ENCODE measurements at regions not wholly inside any gene's neighbourhood (a gene's known extent, or its start where the extent isn't known, plus 50 kb on each side); places are given as distances from the start of the nearest gene placed in this dataset.
A peak's percentile ranks its signal among the peaks of the same experiment; 100 is the strongest.
"Not testable (repeated sequence)": the region's sequence is repeated elsewhere in the genome, so short reads cannot be mapped to it uniquely, and the experiment has no call there.

DNA sequence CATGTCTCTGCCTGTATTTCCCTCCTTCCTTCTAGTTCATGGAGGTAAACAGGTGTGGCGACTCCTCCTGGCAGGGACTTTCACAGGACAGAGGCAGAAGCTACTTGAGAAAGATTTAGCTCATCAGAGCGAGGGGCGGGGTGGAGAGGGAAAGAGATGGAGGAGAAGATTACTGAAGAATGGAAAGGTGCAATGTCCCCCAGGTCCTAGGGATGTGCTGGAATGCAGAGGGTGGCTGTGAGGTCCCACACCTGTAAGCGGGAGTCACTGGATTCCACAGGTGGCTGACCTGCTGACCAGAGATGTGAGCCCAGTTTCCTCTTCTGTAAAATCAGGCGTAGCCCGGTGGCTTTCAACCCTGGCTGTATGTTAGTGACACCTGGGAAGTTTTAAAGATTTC lies 199.2 kb upstream of the SULF2 start:
- Mint-ChIP-seq H3K27ac (peak overlapping the region in 2 of 7 donors; percentile 3 to 4), H3K27me3 (ENCODE audit: low read depth in 3 of 3) (peaks cover 8 to 20% (median 12%) of the 10 kb centered on the region in 3 donors), H3K36me3 (no peaks in the 10 kb centered on the region), H3K9me3 (peaks cover 0 to 7% (median 4%) of the 10 kb centered on the region in 7 donors), H3K4me1 (peaks cover 1% of the 10 kb centered on the region), H3K4me3 (no peak overlapping the region)
- no peak for TF ChIP-seq CTCF (IDR thresholded peaks at IDR 0.05)
- H4K20me1 ChIP-seq (ENCODE audit: insufficient read depth, low read length), result no peaks in the 10 kb centered on the region
- WGBS (ENCODE audit: insufficient coverage), result 90% methylated on average over 5 of the region's 6 CpGs
- H3K9me3 ChIP-seq (replicated peaks in 1 of 2; ENCODE audit: control insufficient read depth in 1 of 2, insufficient read depth in 1 of 2, low read length in 2 of 2), result no peaks in the 10 kb centered on the region
- peaks cover 0 to 2% of the 10 kb centered on the region in 2 donors for H3K27me3 ChIP-seq (ENCODE audit: control insufficient read depth in 2 of 2, insufficient read depth in 2 of 2, low read length in 2 of 2)
- no peak for DNase-seq
- H3K4me2 ChIP-seq (replicated peaks; ENCODE audit: extremely low read depth, low read length, poor library complexity, severe bottlenecking), result no peak overlapping the region
- no peak overlapping the region for H2AFZ ChIP-seq (ENCODE audit: insufficient read depth, low read depth, low read length, poor library complexity, severe bottlenecking)
- no peaks in the 10 kb centered on the region for H3K4me1 ChIP-seq (ENCODE audit: control insufficient read depth in 1 of 2, insufficient read depth in 2 of 2, low read length in 2 of 2)
- no peak overlapping the region for H3K9ac ChIP-seq (ENCODE audit: insufficient read depth, low read length, poor library complexity, severe bottlenecking)
- no peak overlapping the region for H3K4me3 ChIP-seq (replicated peaks in 1 of 3; ENCODE audit: low read depth in 2 of 3, low read length in 3 of 3)
- H3K36me3 ChIP-seq (replicated peaks in 1 of 2; ENCODE audit: control insufficient read depth in 1 of 2, insufficient read depth in 2 of 2, low read length in 2 of 2), result no peaks in the 10 kb centered on the region
- intact Hi-C loops (cut with micrococcal nuclease), result no loop called here
- H3K79me2 ChIP-seq (ENCODE audit: insufficient read depth, low read length), result no peaks in the 10 kb centered on the region
- H3K27ac ChIP-seq (ENCODE audit: low read depth in 1 of 2, low read length in 2 of 2), result no peak overlapping the region

GRCh38 chr20:47983642-47984041 lies 198.4 kb upstream of the SULF2 start:
- peaks cover 13 to 26% (median 19%) of the 10 kb centered on the region in 3 donors for H3K27me3 Mint-ChIP-seq (ENCODE audit: low read depth in 3 of 3)
- H2AFZ ChIP-seq (ENCODE audit: insufficient read depth, low read depth, low read length, poor library complexity, severe bottlenecking); H3K27me3 ChIP-seq (ENCODE audit: control insufficient read depth in 2 of 2, insufficient read depth in 2 of 2, low read length in 2 of 2); H3K4me2 ChIP-seq (replicated peaks; ENCODE audit: extremely low read depth, low read length, poor library complexity, severe bottlenecking); intact Hi-C loops (cut with micrococcal nuclease); H3K27ac Mint-ChIP-seq; H3K9ac ChIP-seq (ENCODE audit: insufficient read depth, low read length, poor library complexity, severe bottlenecking); H3K36me3 Mint-ChIP-seq; H3K4me3 ChIP-seq (replicated peaks in 1 of 3; ENCODE audit: low read depth in 2 of 3, low read length in 3 of 3); H3K4me3 Mint-ChIP-seq; H3K4me1 Mint-ChIP-seq; H3K36me3 ChIP-seq (replicated peaks in 1 of 2; ENCODE audit: control insufficient read depth in 1 of 2, insufficient read depth in 2 of 2, low read length in 2 of 2); H3K9me3 ChIP-seq (replicated peaks in 1 of 2; ENCODE audit: control insufficient read depth in 1 of 2, insufficient read depth in 1 of 2, low read length in 2 of 2); H3K27ac ChIP-seq (ENCODE audit: low read depth in 1 of 2, low read length in 2 of 2); H3K4me1 ChIP-seq (ENCODE audit: control insufficient read depth in 1 of 2, insufficient read depth in 2 of 2, low read length in 2 of 2); DNase-seq; H3K79me2 ChIP-seq (ENCODE audit: insufficient read depth, low read length); H3K9me3 Mint-ChIP-seq; H4K20me1 ChIP-seq (ENCODE audit: insufficient read depth, low read length): not testable (repeated sequence)
- 0% methylated on average over 2 of the region's 8 CpGs for WGBS (ENCODE audit: insufficient coverage)

Data from CD14-positive monocyte (primary cell).